SK-N-DZ (cell line): ENCODE measurements at regions not wholly inside any gene's neighbourhood (a gene's known extent, or its start where the extent isn't known, plus 50 kb on each side); places are given as distances from the start of the nearest gene placed in this dataset.
"Not testable (repeated sequence)": the region's sequence is repeated elsewhere in the genome, so short reads cannot be mapped to it uniquely, and the experiment has no call there.

Experiments
- DNase-seq: peaks from one replicate; pipeline ENCODE4 v3.0.0-alpha.2; 2015; ENCODE audit warnings: low spot score

DNA sequence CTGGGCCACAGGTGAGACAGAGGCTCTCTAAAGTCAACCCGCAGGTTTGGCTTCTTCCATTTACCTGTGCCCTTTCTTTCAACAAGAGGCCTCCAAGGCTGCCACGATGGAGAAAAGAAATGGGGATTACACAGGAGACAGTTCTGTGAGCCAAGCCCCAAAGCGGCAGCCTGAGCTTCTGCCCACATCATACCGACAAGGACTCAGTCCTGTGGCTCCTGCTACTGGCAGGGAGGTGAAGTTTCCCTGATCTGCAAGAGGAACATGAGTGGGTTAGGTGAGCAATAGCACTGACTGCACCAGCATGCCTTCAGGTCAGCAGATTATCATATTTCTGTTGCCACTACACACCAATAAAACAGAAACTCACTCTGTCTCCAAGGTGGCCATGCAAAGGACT, 800.0 kb downstream of the KCNJ18 start:
- no peak for DNase-seq

DNA sequence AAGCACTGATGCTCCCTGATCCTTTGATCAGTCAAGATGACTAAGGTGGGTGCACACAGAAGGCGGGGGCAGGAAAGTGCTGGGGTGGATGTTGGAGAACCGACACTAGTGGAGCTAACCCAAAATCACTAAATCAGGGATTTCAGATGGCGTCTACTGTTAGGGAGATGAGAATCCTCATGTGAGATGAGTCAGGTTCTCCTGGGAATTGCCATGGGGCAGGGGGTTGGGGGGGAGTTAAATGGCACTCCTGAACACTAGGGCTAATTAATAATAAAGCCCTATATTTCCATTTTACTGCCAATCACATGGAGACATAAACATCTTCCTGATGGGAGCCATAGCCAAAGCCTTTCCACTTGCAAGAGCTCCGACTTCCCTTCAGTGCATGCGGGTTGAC, 804.1 kb downstream of the KCNJ18 start:
- DNase-seq, result no peak

DNA sequence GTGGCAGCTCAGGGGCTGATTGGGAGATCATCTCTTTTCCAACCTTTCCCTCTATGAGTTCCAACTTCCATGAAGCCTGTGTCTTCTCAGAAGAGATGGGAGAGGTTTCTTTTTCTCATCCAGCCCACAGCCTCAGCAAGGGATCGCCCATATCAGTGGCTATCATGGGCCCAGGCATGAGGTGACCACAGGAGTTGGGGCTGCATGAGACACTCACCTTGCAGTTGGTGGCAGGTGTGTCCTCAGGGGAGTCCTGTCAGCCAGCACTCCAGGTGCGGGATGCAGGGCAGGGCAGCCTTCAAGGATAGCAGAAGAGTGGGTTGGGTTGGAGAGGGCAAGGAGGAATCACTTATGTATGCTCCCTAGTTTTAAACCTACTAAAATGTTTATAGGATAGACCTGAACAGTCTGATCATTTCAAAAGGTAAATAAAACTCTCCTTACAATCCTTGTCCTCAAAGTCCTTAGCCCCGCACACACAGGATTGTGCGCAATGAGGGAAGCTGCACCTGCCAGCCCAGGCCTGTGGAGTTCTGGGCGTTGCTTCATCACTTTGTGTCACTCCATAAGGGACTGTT, 811.1 kb downstream of the KCNJ18 start:
- no peak for DNase-seq

DNA sequence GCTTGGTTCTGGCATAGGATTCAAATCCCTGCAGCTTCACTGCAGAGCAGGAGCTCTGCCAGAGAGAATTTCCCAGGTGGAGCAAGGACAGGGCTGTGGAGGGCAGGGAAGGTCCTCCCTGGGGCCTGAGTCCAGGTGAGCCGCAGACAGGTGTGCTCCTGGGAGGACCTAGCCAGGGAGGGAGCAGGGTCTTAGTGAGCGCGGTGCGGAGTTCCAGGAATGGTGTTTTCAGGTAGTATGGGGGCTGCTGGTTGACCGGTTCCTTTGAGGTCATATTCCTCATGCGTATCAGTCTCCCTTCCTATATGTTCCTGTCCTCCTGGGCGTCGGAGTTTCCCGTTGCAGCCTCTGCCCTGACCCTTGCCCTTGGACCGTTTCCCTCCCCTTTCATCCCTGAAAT, 813.3 kb downstream of the KCNJ18 start:
- DNase-seq, result no peak

DNA sequence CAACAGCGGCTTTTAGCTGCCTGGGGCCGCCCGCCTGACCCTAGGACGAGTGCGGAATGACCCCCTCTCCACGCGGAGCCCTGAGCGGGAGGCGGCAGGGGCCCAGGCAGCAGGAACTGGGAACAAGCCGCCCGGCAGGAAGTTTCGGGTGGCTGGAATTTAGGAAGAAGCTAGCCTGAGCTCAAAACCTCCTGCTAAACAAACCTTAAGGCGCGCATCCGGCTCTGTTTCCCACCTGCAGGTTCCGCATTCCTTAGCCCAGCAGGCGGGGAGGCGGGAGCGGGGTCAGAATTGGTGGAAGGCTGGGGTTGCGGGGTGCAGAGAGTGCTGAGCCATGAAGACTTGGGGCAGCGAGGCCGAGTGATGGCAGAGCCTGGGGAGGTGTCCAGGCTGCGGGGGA, 813.9 kb downstream of the KCNJ18 start:
- no peak for DNase-seq

DNA sequence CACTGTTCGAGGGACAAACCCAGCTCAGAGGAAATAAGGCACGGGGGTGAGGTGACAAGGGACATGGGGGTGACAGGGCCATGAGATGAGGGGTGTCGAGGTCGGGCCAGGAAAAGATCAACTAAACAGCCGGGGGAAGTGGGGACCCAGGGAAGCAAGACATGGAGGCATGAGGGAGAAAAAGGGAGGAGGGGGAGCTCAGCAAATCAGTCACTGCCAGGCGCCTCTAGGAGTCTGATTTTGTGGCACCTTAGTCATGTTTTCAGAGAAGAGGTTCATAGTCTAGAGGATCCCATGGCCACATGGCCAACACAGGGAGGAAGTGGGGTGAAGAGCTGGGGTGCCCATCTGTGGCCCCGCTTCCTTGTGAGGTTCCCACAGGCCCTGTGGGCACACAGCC, 814.5 kb downstream of the KCNJ18 start:
- DNase-seq, result no peak

DNA sequence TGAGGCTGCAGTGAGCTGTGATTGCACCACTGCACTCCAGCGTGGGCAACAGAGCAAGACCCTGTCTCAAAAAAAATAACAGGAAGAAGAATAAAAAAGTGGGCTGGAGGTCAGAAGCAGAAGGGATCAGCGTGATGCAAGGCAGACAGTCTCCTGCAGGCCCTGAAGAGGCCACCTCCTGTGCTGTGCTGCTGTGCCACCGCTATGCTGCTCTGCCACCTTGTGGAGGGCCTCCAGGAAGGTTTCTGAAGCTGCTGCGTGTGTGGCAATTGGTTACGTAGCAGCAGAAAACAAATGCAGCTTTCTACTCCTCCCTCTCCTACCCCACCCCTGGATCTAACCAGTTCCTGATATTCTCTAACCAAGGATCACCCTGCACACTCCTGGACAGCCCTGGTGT, 815.5 kb downstream of the KCNJ18 start:
- no peak for DNase-seq

DNA sequence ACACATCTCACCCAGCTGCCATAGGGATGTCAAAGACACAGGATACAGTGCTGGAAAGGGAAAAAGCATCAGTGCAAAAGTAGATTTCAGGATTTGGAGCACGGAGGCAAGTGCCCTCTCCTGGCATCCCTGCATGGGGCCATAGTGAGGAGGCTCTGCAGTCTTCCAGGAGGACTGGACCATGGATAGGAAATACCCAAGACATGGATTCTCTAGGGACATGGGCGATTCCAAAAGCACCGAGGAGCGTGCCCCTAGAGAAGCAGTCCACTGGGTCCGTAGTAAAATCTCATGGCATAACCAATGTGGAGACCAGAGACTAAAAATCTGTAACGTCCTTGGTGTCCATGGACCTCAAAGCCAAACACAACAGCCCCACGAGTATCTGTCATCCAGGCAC, 818.2 kb downstream of the KCNJ18 start:
- no peak for DNase-seq

DNA sequence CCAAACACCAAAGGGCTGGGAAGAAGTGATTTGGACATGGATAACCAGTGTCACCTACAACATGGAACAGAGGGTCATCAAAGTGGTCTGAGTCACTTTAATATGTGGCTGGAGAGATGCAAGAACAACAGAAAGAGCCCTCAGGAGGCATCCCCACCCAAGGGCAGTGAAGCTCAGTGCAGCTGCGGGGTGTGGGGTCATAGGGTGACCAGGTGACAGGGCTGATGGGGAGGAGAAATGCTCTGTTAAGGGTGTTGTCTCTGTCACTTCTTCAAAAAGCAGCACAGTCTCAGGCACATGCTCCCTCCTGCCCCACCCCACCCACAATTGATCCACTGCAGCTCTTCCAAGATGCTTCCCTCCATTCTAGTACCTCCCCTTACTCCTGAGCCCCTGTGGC, 819.1 kb downstream of the KCNJ18 start:
- no peak for DNase-seq

DNA sequence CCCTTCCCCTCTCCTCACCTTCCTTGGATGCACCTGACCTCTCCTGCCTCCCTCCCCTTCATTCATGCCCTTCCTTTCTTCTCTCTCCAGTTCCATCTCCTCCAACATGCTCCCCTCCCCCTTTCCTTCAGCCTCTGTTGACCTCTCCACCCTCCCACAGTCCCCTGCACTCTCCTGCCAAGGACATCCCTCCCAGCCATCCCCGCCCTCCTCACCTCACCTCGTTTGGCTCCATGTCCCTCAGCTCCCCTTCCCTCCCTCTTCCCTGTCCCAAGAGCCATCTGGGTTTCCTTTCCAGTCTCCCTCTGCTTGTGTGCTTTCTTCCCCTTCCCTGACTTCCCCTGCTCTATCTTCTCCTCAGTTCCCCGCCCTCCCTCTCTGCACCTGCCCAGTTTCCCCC, 819.7 kb downstream of the KCNJ18 start:
- DNase-seq, result no peak

DNA sequence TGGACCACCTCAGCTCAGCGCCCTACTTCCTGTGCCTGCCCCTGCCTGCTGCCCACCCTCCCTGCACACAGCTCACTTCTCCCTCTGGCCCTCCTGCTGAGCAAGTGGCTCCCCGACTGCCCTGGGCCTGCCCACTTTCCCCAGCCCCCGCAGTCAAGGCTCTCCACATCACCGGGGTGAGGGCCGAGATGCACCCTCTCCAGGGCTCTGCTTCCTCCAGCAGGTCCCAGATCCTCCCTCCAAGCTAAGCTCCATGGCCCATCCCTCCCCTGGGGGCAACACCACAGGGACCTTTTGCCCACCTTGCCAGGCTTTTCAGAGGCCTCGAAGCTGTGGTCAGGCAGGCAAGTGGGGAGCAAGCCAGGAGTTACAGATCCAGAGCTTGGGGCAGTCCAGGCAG, 820.2 kb downstream of the KCNJ18 start:
- DNase-seq, result no peak

DNA sequence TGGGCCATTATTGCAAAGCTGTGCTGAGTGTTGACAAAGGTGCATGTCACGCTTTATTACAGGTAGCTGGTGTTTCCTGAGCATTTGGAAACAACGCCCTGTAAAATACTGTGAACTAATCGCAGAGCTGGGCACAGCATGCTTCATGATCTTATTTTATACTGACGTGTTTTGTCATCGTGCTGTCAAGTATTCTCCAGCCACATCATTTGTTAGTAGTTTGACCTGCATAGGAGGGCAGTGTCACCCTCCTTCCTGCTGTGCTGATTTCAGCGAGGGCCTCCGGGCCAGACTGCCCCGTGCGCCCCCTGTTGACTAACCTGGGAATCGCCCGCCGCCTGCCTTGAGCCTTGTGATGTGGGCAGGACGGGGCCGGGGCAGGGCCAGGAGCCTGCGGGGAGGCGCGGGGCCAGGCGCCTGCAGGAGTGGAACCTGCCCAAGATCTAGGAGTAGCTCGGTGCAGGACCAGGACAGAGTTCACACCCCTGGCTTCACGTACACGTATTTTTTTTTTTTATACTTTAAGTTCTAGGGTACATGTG, 820.7 kb downstream of the KCNJ18 start:
- no peak for DNase-seq

DNA sequence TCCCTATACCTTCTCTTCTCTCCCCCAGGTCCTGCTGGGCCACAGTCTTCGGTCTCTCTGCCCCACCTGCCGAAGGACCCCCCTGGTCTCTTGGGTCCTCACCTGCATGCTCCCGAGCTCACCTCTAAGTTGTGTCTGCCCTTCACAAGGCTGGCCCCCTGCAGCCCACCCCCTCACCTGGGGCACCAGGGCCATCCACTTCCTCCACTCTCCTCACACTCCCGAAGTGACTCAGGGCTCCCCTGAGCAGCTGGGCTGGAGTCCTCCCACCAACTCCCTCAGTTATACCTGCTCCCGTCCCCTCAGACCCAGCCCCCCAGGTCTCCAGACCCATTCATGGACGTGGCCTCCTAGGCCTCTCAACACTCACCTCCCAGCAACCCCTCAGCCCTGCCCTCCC, 822.0 kb downstream of the KCNJ18 start:
- no peak for DNase-seq

DNA sequence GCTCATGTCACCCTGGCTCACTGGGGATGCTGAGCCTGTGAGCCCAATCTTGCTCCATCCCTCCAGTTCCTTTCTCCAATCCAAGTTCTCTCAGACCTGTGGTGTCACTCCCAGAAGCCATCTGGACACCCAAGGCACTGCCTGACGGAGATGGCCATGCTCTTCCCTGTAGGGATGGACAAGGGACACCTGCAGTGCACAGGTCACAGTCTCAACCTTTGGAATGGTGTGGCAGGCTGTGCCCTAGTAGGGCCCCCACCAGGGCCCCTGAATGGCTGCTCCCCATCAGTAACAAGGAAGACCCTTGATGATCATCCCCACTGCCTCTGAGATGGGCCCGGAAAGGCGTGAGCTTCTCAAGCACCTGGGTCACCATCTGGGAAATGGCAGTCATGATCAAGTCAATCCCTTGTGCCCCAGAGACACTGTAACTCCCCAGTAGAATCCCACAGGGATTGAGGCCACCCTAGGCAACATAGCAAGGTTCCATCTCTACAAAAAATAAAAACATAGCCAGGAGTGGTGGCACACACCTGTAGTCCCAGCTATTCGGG, 822.5 kb downstream of the KCNJ18 start:
- DNase-seq, result no peak

DNA sequence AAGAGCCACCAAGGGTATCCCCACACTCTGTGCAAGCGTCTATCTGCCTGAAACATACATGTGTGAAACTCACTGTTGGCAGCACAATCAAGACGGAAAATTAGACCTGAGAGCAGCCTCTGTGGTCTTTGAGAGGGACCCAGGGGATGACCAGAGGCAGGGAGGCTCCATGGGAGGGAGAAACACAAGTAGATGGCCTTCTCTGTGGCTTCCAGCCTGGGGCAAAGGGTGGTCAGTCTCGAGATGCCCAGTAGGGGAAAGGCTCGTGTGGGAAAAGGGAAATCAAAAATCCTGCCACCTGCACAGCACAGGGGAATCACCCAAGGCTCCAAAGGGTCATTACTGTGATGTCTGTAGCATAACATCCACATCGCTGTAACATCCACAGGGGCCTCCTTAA, 823.3 kb downstream of the KCNJ18 start:
- DNase-seq, result no peak

DNA sequence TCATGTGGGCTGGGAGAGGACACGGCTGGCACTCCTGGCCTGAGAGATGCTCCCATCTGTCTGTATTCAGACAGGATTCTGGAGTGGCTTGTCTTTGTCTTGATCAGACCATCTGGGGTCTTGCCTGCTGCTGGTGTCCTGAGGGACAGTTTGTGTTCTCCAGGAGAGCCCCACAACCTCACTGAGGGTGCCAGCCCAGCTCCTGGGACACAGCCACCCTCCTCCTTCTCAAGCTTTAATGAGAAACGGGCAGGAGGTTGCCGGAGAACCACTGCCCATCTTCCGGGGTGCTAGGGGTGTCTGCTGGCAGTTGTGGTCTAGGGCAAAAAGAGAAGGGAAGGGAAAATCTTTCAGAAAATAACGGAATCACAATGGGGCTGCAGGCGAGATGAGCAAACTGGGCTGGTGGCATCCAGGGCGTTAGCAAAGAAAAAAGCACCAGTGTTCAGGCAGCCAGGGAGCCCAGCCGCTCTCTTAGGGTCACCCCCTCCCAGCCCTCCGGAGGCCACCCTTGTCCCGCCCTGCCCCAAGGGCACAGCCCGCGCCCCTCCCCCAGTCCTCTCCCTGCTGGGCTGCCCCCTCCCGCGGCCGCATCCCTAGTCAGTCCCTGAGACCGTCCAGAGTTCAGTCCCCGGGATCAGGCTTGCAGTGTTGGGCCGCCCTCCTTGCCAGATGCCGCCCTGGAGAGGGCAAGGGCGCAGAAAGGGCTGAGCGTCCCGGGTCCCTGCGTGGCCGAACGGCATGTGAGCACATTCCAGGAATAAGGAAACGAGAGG, 824.7 kb downstream of the KCNJ18 start:
- DNase-seq, result no peak

DNA sequence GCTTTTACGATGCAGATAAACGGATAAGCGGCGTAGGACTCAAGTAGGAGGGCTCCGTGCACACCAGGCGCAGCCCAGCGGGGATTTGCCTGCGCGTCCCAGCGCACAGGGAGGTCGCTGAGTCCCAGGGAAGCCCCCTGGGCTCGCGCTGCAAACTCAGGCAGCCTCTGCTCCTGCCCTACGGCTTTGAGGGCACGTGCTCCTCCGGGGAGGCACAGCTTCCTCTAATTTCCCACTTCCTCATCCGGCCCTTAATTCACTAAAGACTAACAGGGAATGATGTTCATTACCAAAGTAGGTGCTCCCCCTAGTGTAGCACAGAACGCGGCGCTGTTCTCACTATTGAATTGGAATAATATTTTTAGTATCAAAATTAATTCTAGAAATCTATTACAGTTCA, 825.4 kb downstream of the KCNJ18 start:
- no peak for DNase-seq

DNA sequence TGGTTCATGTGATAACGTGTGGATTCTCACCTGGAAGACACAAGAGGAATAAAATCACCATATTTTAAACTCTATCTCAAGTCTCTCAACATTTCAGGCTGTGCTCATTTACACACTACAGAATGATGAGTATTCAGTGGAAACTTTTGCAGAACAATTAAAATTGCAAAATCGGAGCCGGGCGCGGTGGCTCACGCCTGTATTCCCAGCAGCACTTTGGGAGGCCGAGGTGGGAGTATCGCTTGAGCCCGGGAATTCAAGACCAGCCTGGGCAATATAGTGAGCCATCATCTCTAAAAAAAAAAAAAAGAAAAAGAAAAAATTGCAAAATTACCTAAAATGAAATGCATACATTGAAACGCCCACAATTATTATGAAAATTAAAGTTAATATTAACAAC, 825.9 kb downstream of the KCNJ18 start:
- no peak for DNase-seq

DNA sequence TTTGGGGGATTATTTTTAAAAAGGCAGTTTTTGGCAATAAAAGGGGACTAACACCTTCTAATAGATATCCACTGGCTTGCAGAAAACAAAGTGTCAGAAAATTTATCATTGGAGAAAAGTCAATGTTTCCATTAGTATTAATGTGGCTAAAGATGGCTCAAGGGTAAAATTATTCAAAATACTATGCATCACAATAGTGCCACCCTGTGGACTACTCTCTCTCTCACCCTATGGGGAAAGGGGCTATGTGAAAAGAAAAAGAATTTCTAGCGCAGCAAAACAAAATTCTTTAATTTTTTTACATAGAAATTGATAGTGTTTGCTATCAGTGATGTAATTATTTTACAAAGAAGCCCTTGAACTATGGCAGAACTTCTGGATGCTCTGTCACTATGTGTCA, 856.5 kb downstream of the KCNJ18 start:
- DNase-seq, result not testable (repeated sequence)

DNA sequence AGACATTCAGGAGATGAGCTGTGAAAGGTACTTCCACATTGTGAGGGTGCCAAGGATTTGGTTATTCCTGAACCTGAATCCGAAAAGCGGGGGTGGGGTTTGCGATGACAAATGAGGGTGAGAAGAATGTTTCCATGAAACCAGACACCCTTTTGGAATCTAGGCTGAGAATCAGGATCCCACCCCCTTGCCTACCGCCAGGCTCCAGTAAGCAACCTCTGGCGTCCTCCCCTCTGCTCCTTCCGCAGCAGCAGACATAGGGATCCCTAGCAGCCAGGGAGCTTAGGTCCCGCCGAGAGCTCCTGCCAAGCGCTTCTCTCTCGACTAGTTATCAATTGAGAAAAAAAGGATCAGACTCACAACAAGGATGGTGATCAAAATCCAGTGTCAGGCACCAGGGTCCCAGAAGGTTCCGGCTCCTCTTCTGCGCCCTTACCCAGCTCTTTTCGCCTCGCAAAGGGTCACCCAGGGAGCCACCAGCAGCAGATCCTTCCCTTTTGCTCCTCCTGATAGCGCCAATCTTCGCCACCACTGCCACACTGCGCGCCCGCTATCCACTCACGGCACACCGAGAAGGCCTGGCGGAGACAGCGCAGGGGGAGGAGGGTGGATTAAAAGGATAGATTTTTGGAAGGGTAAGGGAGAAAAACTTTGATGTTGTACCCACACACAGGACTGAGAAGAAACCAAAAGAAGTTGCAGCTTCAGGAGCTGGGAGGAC, 859.5 kb downstream of the KCNJ18 start:
- DNase-seq, result not testable (repeated sequence)

DNA sequence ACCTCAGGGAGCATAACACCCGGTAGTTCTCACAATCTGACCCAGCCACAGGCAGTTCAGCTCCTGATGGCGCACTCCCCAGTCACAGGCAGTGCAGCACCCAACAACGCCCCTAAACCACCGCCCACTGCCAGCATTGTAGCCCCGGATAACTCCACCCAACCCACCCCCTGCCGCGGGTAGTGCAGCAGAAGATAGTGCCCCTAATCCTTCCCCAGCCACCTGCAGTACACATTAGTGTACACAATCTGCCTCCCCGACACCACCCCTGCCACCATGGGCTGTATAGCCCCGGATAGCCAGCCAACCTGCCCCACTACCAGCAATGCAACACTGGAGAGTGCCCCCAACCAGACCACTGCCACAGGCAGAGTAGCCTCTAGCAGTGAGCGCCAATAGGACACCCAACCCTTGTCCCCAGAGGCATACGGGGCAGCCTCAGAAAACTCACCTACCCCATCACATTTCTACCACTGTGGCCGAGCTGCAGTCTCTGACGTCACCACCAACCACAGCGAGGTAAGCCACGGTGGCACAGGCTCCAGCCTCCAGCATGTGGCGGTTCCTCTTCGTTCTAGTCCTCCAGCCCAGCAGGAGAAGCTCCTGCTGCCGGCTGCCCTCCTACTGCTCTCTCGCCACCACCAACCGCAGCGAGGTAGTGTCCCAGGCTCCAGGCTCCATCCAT, 877.3 kb downstream of the KCNJ18 start:
- DNase-seq, result no peak
